ENCODE measurements at regions not wholly inside any gene's neighbourhood (a gene's known extent, or its start where the extent isn't known, plus 50 kb on each side); places are given as distances from the start of the nearest gene placed in this dataset.

- Histone ChIP-seq H3K9me3 (ENCODE audit: control insufficient read depth, low read length) (no peaks in the 10 kb centered on the region), H3K27ac (ENCODE audit: low read depth, low read length) (no peak overlapping the region), H3K4me1 (ENCODE audit: control insufficient read depth, insufficient read depth, low read length) (peaks cover 8% of the 10 kb centered on the region), H3K36me3 (ENCODE audit: control insufficient read depth, insufficient read depth, low read length) (no peaks in the 10 kb centered on the region), H3K9ac (ENCODE audit: extremely low read depth, low read length, poor library complexity, severe bottlenecking) (peak overlapping the region; percentile 0), H3K4me3 (ENCODE audit: low read length) (no peak overlapping the region), H3K27me3 (ENCODE audit: control insufficient read depth, insufficient read depth, low read length, poor library complexity, severe bottlenecking) (no peaks in the 10 kb centered on the region)
- no peaks in the 10 kb centered on the region for H3K36me3 Mint-ChIP-seq (ENCODE audit: low read depth)
- DNase-seq = no peak
- no peaks in the 10 kb centered on the region for H3K27me3 Mint-ChIP-seq (ENCODE audit: insufficient read depth)
- peak overlapping the region; percentile 19 for H3K27ac Mint-ChIP-seq
- 90 to 97% methylated on average over 1 of the region's 1 CpG for WGBS, 2 experiments (ENCODE audit: insufficient coverage in 1 of 2, insufficient read length in 1 of 2)
- TF ChIP-seq CTCF (conservative IDR thresholded peaks at IDR 0.05) = no peak
- H3K4me1 Mint-ChIP-seq = peaks cover 41% of the 10 kb centered on the region
- no peaks in the 10 kb centered on the region for H3K9me3 Mint-ChIP-seq
- no peak overlapping the region for H3K4me3 Mint-ChIP-seq
Observed at GRCh38 chr9:95383845-95384244, 66.3 kb upstream of the FANCC start.

GRCh38 chr9:95383185-95383676 lies 65.7 kb upstream of the FANCC start:
- DNase-seq = peak; percentile 56
- Mint-ChIP-seq H3K4me1 (peaks cover 41% of the 10 kb centered on the region), H3K27me3 (ENCODE audit: insufficient read depth) (no peaks in the 10 kb centered on the region), H3K4me3 (no peak overlapping the region), H3K9me3 (peaks cover 2% of the 10 kb centered on the region), H3K27ac (peak overlapping the region; percentile 81), H3K36me3 (ENCODE audit: low read depth) (no peaks in the 10 kb centered on the region)
- peak overlapping the region; percentile 0 for H3K9ac ChIP-seq (ENCODE audit: extremely low read depth, low read length, poor library complexity, severe bottlenecking)
- no peak overlapping the region for H3K27ac ChIP-seq (ENCODE audit: low read depth, low read length)
- H3K36me3 ChIP-seq (ENCODE audit: control insufficient read depth, insufficient read depth, low read length) = no peaks in the 10 kb centered on the region
- H3K4me3 ChIP-seq (ENCODE audit: low read length) = no peak overlapping the region
- peaks cover 8% of the 10 kb centered on the region for H3K4me1 ChIP-seq (ENCODE audit: control insufficient read depth, insufficient read depth, low read length)
- no peak for TF ChIP-seq CTCF (conservative IDR thresholded peaks at IDR 0.05)
- no peaks in the 10 kb centered on the region for H3K27me3 ChIP-seq (ENCODE audit: control insufficient read depth, insufficient read depth, low read length, poor library complexity, severe bottlenecking)
- no peaks in the 10 kb centered on the region for H3K9me3 ChIP-seq (ENCODE audit: control insufficient read depth, low read length)
- 53 to 63% methylated on average over 4 to 7 of the region's 7 CpGs for WGBS, 2 experiments (ENCODE audit: insufficient coverage in 1 of 2, insufficient read length in 1 of 2)

GRCh38 chr9:95382433-95382832 lies 64.9 kb upstream of the FANCC start:
- H3K36me3 Mint-ChIP-seq (ENCODE audit: low read depth) = no peaks in the 10 kb centered on the region
- H3K4me3 Mint-ChIP-seq = no peak overlapping the region
- DNase-seq = no peak
- WGBS, 2 experiments (ENCODE audit: insufficient coverage in 1 of 2, insufficient read length in 1 of 2) = 96% methylated on average over 8 to 10 of the region's 10 CpGs
- H3K27ac Mint-ChIP-seq = no peak overlapping the region
- H3K4me1 Mint-ChIP-seq = peaks cover 41% of the 10 kb centered on the region
- no peaks in the 10 kb centered on the region for H3K27me3 Mint-ChIP-seq (ENCODE audit: insufficient read depth)
- TF ChIP-seq CTCF (conservative IDR thresholded peaks at IDR 0.05) = no peak
- H3K27ac ChIP-seq (ENCODE audit: low read depth, low read length) = no peak overlapping the region
- H3K9me3 Mint-ChIP-seq = peaks cover 5% of the 10 kb centered on the region
- H3K4me3 ChIP-seq (ENCODE audit: low read length) = no peak overlapping the region
- peaks cover 8% of the 10 kb centered on the region for H3K4me1 ChIP-seq (ENCODE audit: control insufficient read depth, insufficient read depth, low read length)
- no peaks in the 10 kb centered on the region for H3K27me3 ChIP-seq (ENCODE audit: control insufficient read depth, insufficient read depth, low read length, poor library complexity, severe bottlenecking)
- H3K36me3 ChIP-seq (ENCODE audit: control insufficient read depth, insufficient read depth, low read length) = no peaks in the 10 kb centered on the region
- no peak overlapping the region for H3K9ac ChIP-seq (ENCODE audit: extremely low read depth, low read length, poor library complexity, severe bottlenecking)
- H3K9me3 ChIP-seq (ENCODE audit: control insufficient read depth, low read length) = peaks cover 5% of the 10 kb centered on the region
